ENCODE measurements at regions not wholly inside any gene's neighbourhood (a gene's known extent, or its start where the extent isn't known, plus 50 kb on each side); places are given as distances from the start of the nearest gene placed in this dataset.
A peak's percentile ranks its signal among the peaks of the same experiment; 100 is the strongest.

GRCh38 chr15:69795601-69796000 lies 302.1 kb downstream of the TLE3 start:
- DNase-seq = no peak

GRCh38 chr15:69797051-69797595 lies 300.6 kb downstream of the TLE3 start:
- no peak for DNase-seq

- no peak for DNase-seq
These were observed 300.1 kb downstream of the TLE3 start for GRCh38 chr15:69797615-69798014.

GRCh38 chr15:69798481-69799250 lies 299.1 kb downstream of the TLE3 start:
- DNase-seq = no peak

- no peak for DNase-seq
These were observed 296.6 kb downstream of the TLE3 start for GRCh38 chr15:69801144-69801543.

- DNase-seq = no peak
These were observed 295.3 kb downstream of the TLE3 start for GRCh38 chr15:69802432-69802831.

GRCh38 chr15:69804786-69805185 lies 292.9 kb downstream of the TLE3 start:
- no peak for DNase-seq

GRCh38 chr15:69805248-69805953 lies 292.3 kb downstream of the TLE3 start:
- no peak for DNase-seq

GRCh38 chr15:69806287-69806915 lies 291.3 kb downstream of the TLE3 start:
- no peak for DNase-seq

- DNase-seq = no peak
These were observed 290.0 kb downstream of the TLE3 start for GRCh38 chr15:69807721-69808120.

- no peak for DNase-seq
These were observed 289.0 kb downstream of the TLE3 start for GRCh38 chr15:69808756-69809155.

- no peak for DNase-seq
These were observed 288.3 kb downstream of the TLE3 start for GRCh38 chr15:69809421-69809820.

- no peak for DNase-seq
These were observed 287.0 kb downstream of the TLE3 start for GRCh38 chr15:69810431-69811354.

GRCh38 chr15:69812861-69813261 lies 284.9 kb downstream of the TLE3 start:
- DNase-seq = no peak

GRCh38 chr15:69813881-69814280 lies 283.8 kb downstream of the TLE3 start:
- DNase-seq = no peak

- DNase-seq = no peak
These were observed 282.8 kb downstream of the TLE3 start for GRCh38 chr15:69814932-69815331.

GRCh38 chr15:69815793-69816192 lies 281.9 kb downstream of the TLE3 start:
- DNase-seq = no peak

GRCh38 chr15:69816522-69816921 lies 281.2 kb downstream of the TLE3 start:
- DNase-seq = no peak

GRCh38 chr15:69818529-69818928 lies 279.2 kb downstream of the TLE3 start:
- DNase-seq = peak; percentile 12

- no peak for DNase-seq
These were observed 278.3 kb downstream of the TLE3 start for GRCh38 chr15:69819371-69819770.

- DNase-seq = no peak
These were observed 276.9 kb downstream of the TLE3 start for GRCh38 chr15:69820819-69821218.

Data from occipital lobe (tissue), 1 donor.